NCI-H2227 (cell line): ENCODE measurements at regions not wholly inside any gene's neighbourhood (a gene's known extent, or its start where the extent isn't known, plus 50 kb on each side); places are given as distances from the start of the nearest gene placed in this dataset.
A peak's percentile ranks its signal among the peaks of the same experiment; 100 is the strongest.

Experiments
- DNase-seq: peaks from one replicate; lab custom pipeline; 2025; ENCODE audit not compliant: unreplicated experiment; lab: John Stamatoyannopoulos, UW

GRCh38 chr3:193780397-193780796 lies 187.4 kb downstream of the OPA1 start:
- no peak for DNase-seq

GRCh38 chr3:193780810-193781478 lies 187.9 kb downstream of the OPA1 start:
- DNase-seq, result peak; percentile 58

GRCh38 chr3:193782276-193782647 lies 189.3 kb downstream of the OPA1 start:
- DNase-seq, result no peak

- DNase-seq, result no peak
These were observed 189.7 kb downstream of the OPA1 start for GRCh38 chr3:193782747-193783146.

GRCh38 chr3:193783166-193783896 lies 190.3 kb downstream of the OPA1 start:
- DNase-seq, result no peak

- DNase-seq, result no peak
These were observed 191.8 kb downstream of the OPA1 start for GRCh38 chr3:193784822-193785221.

- no peak for DNase-seq
These were observed 194.5 kb downstream of the OPA1 start for GRCh38 chr3:193787496-193787870.

- DNase-seq, result no peak
These were observed 195.4 kb downstream of the OPA1 start for GRCh38 chr3:193788189-193788991.

GRCh38 chr3:193789455-193789854 lies 196.4 kb downstream of the OPA1 start:
- no peak for DNase-seq

GRCh38 chr3:193790086-193790990 lies 197.3 kb downstream of the OPA1 start:
- DNase-seq, result no peak

- no peak for DNase-seq
These were observed 198.3 kb downstream of the OPA1 start for GRCh38 chr3:193791041-193792032.

GRCh38 chr3:193793123-193793522 lies 200.1 kb downstream of the OPA1 start:
- no peak for DNase-seq

- DNase-seq, result no peak
These were observed 201.2 kb downstream of the OPA1 start for GRCh38 chr3:193794002-193794881.

- no peak for DNase-seq
These were observed 202.2 kb downstream of the OPA1 start for GRCh38 chr3:193795062-193795690.

GRCh38 chr3:193796089-193796488 lies 203.1 kb downstream of the OPA1 start:
- DNase-seq, result no peak

- no peak for DNase-seq
These were observed 204.6 kb downstream of the OPA1 start for GRCh38 chr3:193797566-193797965.

- no peak for DNase-seq
These were observed 205.0 kb downstream of the OPA1 start for GRCh38 chr3:193798051-193798450.
